NCI-H524 (cell line): ENCODE measurements at regions not wholly inside any gene's neighbourhood (a gene's known extent, or its start where the extent isn't known, plus 50 kb on each side); places are given as distances from the start of the nearest gene placed in this dataset.
"Not testable (repeated sequence)": the region's sequence is repeated elsewhere in the genome, so short reads cannot be mapped to it uniquely, and the experiment has no call there.

Source experiments
- DNase-seq, 2 experiments: peaks; one replicate each; lab custom pipeline; 2025; lab: John Stamatoyannopoulos, UW

GRCh38 chr4:19596342-19596741 is 655.4 kb upstream of the SLIT2 start:
- DNase-seq: no peak

GRCh38 chr4:19592391-19592790 is 659.3 kb upstream of the SLIT2 start:
- no peak for DNase-seq

GRCh38 chr4:19583827-19584569 is 667.7 kb upstream of the SLIT2 start:
- DNase-seq: no peak

GRCh38 chr4:19580095-19580494 is 671.6 kb upstream of the SLIT2 start:
- no peak for DNase-seq

GRCh38 chr4:19579608-19580007 is 672.1 kb upstream of the SLIT2 start:
- no peak for DNase-seq

- DNase-seq: no peak
These were observed 674.6 kb upstream of the SLIT2 start for GRCh38 chr4:19577097-19577496.

- DNase-seq: no peak
These were observed 675.8 kb upstream of the SLIT2 start for GRCh38 chr4:19575924-19576323.

GRCh38 chr4:19566041-19566440 is 685.7 kb upstream of the SLIT2 start:
- DNase-seq: no peak

GRCh38 chr4:19562456-19562855 is 689.2 kb upstream of the SLIT2 start:
- peak in 1 of 2 experiments; percentile 3 for DNase-seq

GRCh38 chr4:19557161-19557560 is 694.5 kb upstream of the SLIT2 start:
- peak in 1 of 2 experiments; percentile 27 for DNase-seq

- not testable (repeated sequence) for DNase-seq
These were observed 695.4 kb upstream of the SLIT2 start for GRCh38 chr4:19556276-19556675.

GRCh38 chr4:19547463-19547862 is 704.2 kb upstream of the SLIT2 start:
- DNase-seq: no peak

- DNase-seq: peak in 1 of 2 experiments; percentile 11
These were observed 707.1 kb upstream of the SLIT2 start for GRCh38 chr4:19544446-19545125.

- no peak for DNase-seq
These were observed 710.7 kb upstream of the SLIT2 start for GRCh38 chr4:19540859-19541540.

GRCh38 chr4:19539201-19539600 is 712.5 kb upstream of the SLIT2 start:
- no peak for DNase-seq

- no peak for DNase-seq
These were observed 717.5 kb upstream of the SLIT2 start for GRCh38 chr4:19534159-19534558.

GRCh38 chr4:19531906-19532848 is 719.5 kb upstream of the SLIT2 start:
- no peak for DNase-seq

- no peak for DNase-seq
These were observed 727.7 kb upstream of the SLIT2 start for GRCh38 chr4:19523964-19524363.

- no peak for DNase-seq
These were observed 728.7 kb upstream of the SLIT2 start for GRCh38 chr4:19522966-19523365.

GRCh38 chr4:19520939-19521520 is 730.7 kb upstream of the SLIT2 start:
- peak in 1 of 2 experiments; percentile 22 for DNase-seq

- no peak for DNase-seq
These were observed 737.2 kb upstream of the SLIT2 start for GRCh38 chr4:19514276-19515070.
